Fibroblast of lung (primary cell): ENCODE measurements at regions not wholly inside any gene's neighbourhood (a gene's known extent, or its start where the extent isn't known, plus 50 kb on each side); places are given as distances from the start of the nearest gene placed in this dataset.
"Not testable (repeated sequence)": the region's sequence is repeated elsewhere in the genome, so short reads cannot be mapped to it uniquely, and the experiment has no call there.

ENCODE experiments used
- DNase-seq, 2 donors: peaks; one replicate each; pipeline versions ENCODE4 v3.0.0 to v3.0.0-alpha.2; 2010; ENCODE audit warnings: low read depth in 2 of 2
- H2AFZ ChIP-seq: 2 replicates; pipeline ENCODE4 v1.5.1; 2012; ENCODE audit warnings: low read length, control low read depth, inconsistent platforms
- H3K27ac ChIP-seq: 2 replicates; pipeline ENCODE4 v1.5.1; 2011; ENCODE audit warnings: low read length, control low read depth; ENCODE audit not compliant: insufficient read depth
- H3K27me3 ChIP-seq: 2 replicates; pipeline ENCODE4 v1.5.1; 2011; ENCODE audit warnings: mild to moderate bottlenecking, low read length; ENCODE audit not compliant: control insufficient read depth, insufficient read depth
- H3K36me3 ChIP-seq: 2 replicates; pipeline ENCODE4 v1.5.1; 2011; ENCODE audit warnings: low read length; ENCODE audit not compliant: control insufficient read depth, insufficient read depth
- H3K4me1 ChIP-seq: 2 replicates; pipeline ENCODE4 v1.5.1; 2011; ENCODE audit warnings: low read length; ENCODE audit not compliant: control insufficient read depth, insufficient read depth; ENCODE audit errors: extremely low read depth
- H3K4me2 ChIP-seq: 2 replicates; pipeline ENCODE4 v1.5.1; 2011; ENCODE audit warnings: low read length, control low read depth; ENCODE audit not compliant: insufficient read depth; ENCODE audit errors: extremely low read depth
- H3K4me3 ChIP-seq, 4 experiments: fragments of 200-600 bp in 1 of 4; sonication (generic) in 1 of 4; replicated peaks in 1 of 4; 2 replicates each; pipeline ENCODE4 v1.5.1; 2011 to 2016; ENCODE audit warnings: low read length in 4 of 4, low read depth in 3 of 4, mild to moderate bottlenecking in 3 of 4, control low read depth in 2 of 4, inconsistent platforms in 1 of 4, mixed read lengths in 1 of 4; ENCODE audit not compliant: insufficient read depth in 1 of 4; ENCODE audit errors: control extremely low read depth in 1 of 4
- H3K79me2 ChIP-seq: 2 replicates; pipeline ENCODE4 v1.5.1; 2012; ENCODE audit warnings: mild to moderate bottlenecking, low read length, inconsistent platforms; ENCODE audit not compliant: control insufficient read depth, insufficient read depth
- H3K9ac ChIP-seq: 2 replicates; pipeline ENCODE4 v1.5.1; 2011; ENCODE audit warnings: mild to moderate bottlenecking, low read length, control low read depth; ENCODE audit not compliant: insufficient read depth
- H3K9me3 ChIP-seq: 2 replicates; pipeline ENCODE4 v1.5.1; 2012; ENCODE audit warnings: low read depth, low read length; ENCODE audit not compliant: control insufficient read depth, insufficient read depth
- H4K20me1 ChIP-seq: 2 replicates; pipeline ENCODE4 v1.5.1; 2011; ENCODE audit warnings: low read length; ENCODE audit not compliant: control insufficient read depth, insufficient read depth; ENCODE audit errors: extremely low read depth
- CTCF ChIP-seq, 2 donors: IDR thresholded peaks in 1 of 2; conservative IDR thresholded peaks in 1 of 2; 1 replicate in 1 of 2; 2 replicates in 1 of 2; pipeline ENCODE4 v1.5.1; 2011 to 2012; ENCODE audit warnings: low read length in 2 of 2, control low read depth in 1 of 2, inconsistent platforms in 1 of 2, low read depth in 1 of 2, mild to moderate bottlenecking in 1 of 2
- EZH2 ChIP-seq: IDR thresholded peaks from 2 replicates; pipeline ENCODE4 v1.5.1; 2012; ENCODE audit warnings: low read length, control low read depth, mild to moderate bottlenecking; ENCODE audit errors: missing control alignments

GRCh38 chr7:79513261-79513660, 59.8 kb upstream of the MAGI2 start:
- Histone ChIP-seq H3K4me1 (no peaks in the 10 kb centered on the region), H2AFZ (no peak overlapping the region), H3K27ac (no peak overlapping the region), H3K4me2 (no peak overlapping the region), H3K27me3 (no peaks in the 10 kb centered on the region), H3K9ac (no peak overlapping the region), H3K79me2 (no peaks in the 10 kb centered on the region), H3K4me3 (no peak overlapping the region), H3K9me3 (no peaks in the 10 kb centered on the region), H3K36me3 (no peaks in the 10 kb centered on the region), H4K20me1 (no peaks in the 10 kb centered on the region)
- DNase-seq, result no peak
- TF ChIP-seq EZH2 (no peak), CTCF (conservative IDR thresholded peaks at IDR 0.05 in 1 of 2, IDR thresholded peaks at IDR 0.05 in 1 of 2; ENCODE audit: low read depth in 1 of 2, low read length in 2 of 2) (no peak)

- no peak for DNase-seq
- H3K27me3 ChIP-seq, result no peaks in the 10 kb centered on the region
- H3K36me3 ChIP-seq, result no peaks in the 10 kb centered on the region
- no peak overlapping the region for H3K27ac ChIP-seq
- H3K79me2 ChIP-seq, result no peaks in the 10 kb centered on the region
- TF ChIP-seq CTCF (conservative IDR thresholded peaks at IDR 0.05 in 1 of 2, IDR thresholded peaks at IDR 0.05 in 1 of 2; ENCODE audit: low read depth in 1 of 2, low read length in 2 of 2) (no peak), EZH2 (no peak)
- H3K9me3 ChIP-seq, result no peaks in the 10 kb centered on the region
- no peak overlapping the region for H3K9ac ChIP-seq
- no peaks in the 10 kb centered on the region for H3K4me1 ChIP-seq
- H3K4me3 ChIP-seq, result no peak overlapping the region
- H4K20me1 ChIP-seq, result no peaks in the 10 kb centered on the region
- H3K4me2 ChIP-seq, result no peak overlapping the region
- no peak overlapping the region for H2AFZ ChIP-seq
Observed at GRCh38 chr7:79512261-79512660, 58.8 kb upstream of the MAGI2 start.

GRCh38 chr7:79511056-79511455, 57.6 kb upstream of the MAGI2 start:
- not testable (repeated sequence) for H3K4me2 ChIP-seq, DNase-seq, H3K9ac ChIP-seq, H3K79me2 ChIP-seq, H3K4me1 ChIP-seq, H3K36me3 ChIP-seq, H3K27ac ChIP-seq, H4K20me1 ChIP-seq, H3K27me3 ChIP-seq, H3K9me3 ChIP-seq, H2AFZ ChIP-seq, H3K4me3 ChIP-seq

GRCh38 chr7:79507131-79507530, 53.7 kb upstream of the MAGI2 start:
- Histone ChIP-seq H2AFZ (no peak overlapping the region), H3K4me3 (no peak overlapping the region), H4K20me1 (no peaks in the 10 kb centered on the region), H3K9ac (no peak overlapping the region), H3K27me3 (no peaks in the 10 kb centered on the region), H3K36me3 (no peaks in the 10 kb centered on the region), H3K27ac (no peak overlapping the region), H3K79me2 (no peaks in the 10 kb centered on the region), H3K4me1 (no peaks in the 10 kb centered on the region), H3K9me3 (no peaks in the 10 kb centered on the region), H3K4me2 (no peak overlapping the region)
- no peak for DNase-seq
- TF ChIP-seq EZH2 (no peak), CTCF (conservative IDR thresholded peaks at IDR 0.05 in 1 of 2, IDR thresholded peaks at IDR 0.05 in 1 of 2; ENCODE audit: low read depth in 1 of 2, low read length in 2 of 2) (no peak)
